GM12878 (cell line): ENCODE measurements at regions not wholly inside any gene's neighbourhood (a gene's known extent, or its start where the extent isn't known, plus 50 kb on each side); places are given as distances from the start of the nearest gene placed in this dataset.

Source experiments
- ASH2L ChIP-seq: fragments of 300-600, 200-600 bp; sonication (generic); IDR thresholded peaks from 2 replicates; pipeline ENCODE4 v1.6.1; 2017; ENCODE audit warnings: low read depth, mild to moderate bottlenecking, borderline replicate concordance
- CTCF ChIP-seq, 3 experiments: IDR thresholded peaks in 2 of 3; conservative IDR thresholded peaks in 1 of 3; 2 replicates each; pipeline ENCODE4 v1.5.1; 2011; ENCODE audit warnings: low read depth in 3 of 3, low read length in 3 of 3, mild to moderate bottlenecking in 3 of 3, control low read depth in 2 of 3, moderate library complexity in 2 of 3, inconsistent platforms in 1 of 3, mixed read lengths in 1 of 3; ENCODE audit not compliant: control insufficient read depth in 2 of 3, insufficient read depth in 1 of 3; ENCODE audit errors: extremely low read depth in 1 of 3
- ETV6 ChIP-seq, 2 experiments: fragments of 450-650 bp in 1 of 2; IDR thresholded peaks in 1 of 2; conservative IDR thresholded peaks in 1 of 2; 2 replicates each; pipeline ENCODE4 v1.6.1; 2014; ENCODE audit warnings: antibody characterized with exemption in 1 of 2, borderline replicate concordance in 1 of 2, low read depth in 1 of 2, mild to moderate bottlenecking in 1 of 2, moderate library complexity in 1 of 2
- EZH2 ChIP-seq: IDR thresholded peaks from 2 replicates; pipeline ENCODE4 v1.6.1; 2012; ENCODE audit warnings: low read depth, mild to moderate bottlenecking, control low read depth, inconsistent platforms, low read length, borderline replicate concordance; ENCODE audit not compliant: control insufficient read depth
- IRF3 ChIP-seq: fragments of 450-650 bp; IDR thresholded peaks from 2 replicates; pipeline ENCODE4 v1.6.1; 2014; ENCODE audit warnings: mild to moderate bottlenecking
- JUND ChIP-seq: IDR thresholded peaks from 2 replicates; pipeline ENCODE4 v1.6.1; 2012; ENCODE audit warnings: low read depth, mild to moderate bottlenecking, low read length, improper control_type of control experiment, moderate library complexity
- MEF2B ChIP-seq: fragments of 450-650 bp; IDR thresholded peaks from 2 replicates; pipeline ENCODE4 v1.6.1; 2018; ENCODE audit warnings: mild to moderate bottlenecking, moderate library complexity; ENCODE audit not compliant: partially characterized antibody, poor library complexity, severe bottlenecking
- MYC ChIP-seq: IDR thresholded peaks from 2 replicates; pipeline ENCODE4 v1.6.1; 2011; ENCODE audit warnings: mild to moderate bottlenecking, low read length, moderate library complexity, inconsistent platforms; ENCODE audit not compliant: insufficient read depth, insufficient replicate concordance, insufficient read length, severe bottlenecking
- NFIC ChIP-seq: IDR thresholded peaks from 2 replicates; pipeline ENCODE4 v1.6.1; 2012; ENCODE audit warnings: low read depth, mild to moderate bottlenecking, inconsistent platforms, low read length, moderate library complexity
- RBBP5 ChIP-seq: fragments of 200-600 bp; sonication (generic); conservative IDR thresholded peaks from 2 replicates; pipeline ENCODE4 v1.6.1; 2016
- YY1 ChIP-seq: IDR thresholded peaks from 2 replicates; pipeline ENCODE4 v1.6.1; 2011; ENCODE audit warnings: low read depth, mild to moderate bottlenecking, low read length
- ZNF207 ChIP-seq: fragments of 450-650 bp; IDR thresholded peaks from 2 replicates; pipeline ENCODE4 v1.6.1; 2014; ENCODE audit warnings: antibody characterized with exemption, mild to moderate bottlenecking, borderline replicate concordance
- ZNF274 ChIP-seq: IDR thresholded peaks from one replicate; pipeline ENCODE4 v1.8.0; 2011; ENCODE audit not compliant: insufficient read length, insufficient read depth
- TF ChIP-seq, protein P1 (sequence below): IDR thresholded peaks from 2 replicates; pipeline ENCODE4 v1.6.1; 2012; ENCODE audit warnings: mild to moderate bottlenecking, low read depth, low read length
- TF ChIP-seq, protein P2 (sequence below): fragments of 150-350 bp; IDR thresholded peaks from 2 replicates; pipeline ENCODE4 v1.6.1; 2016; ENCODE audit warnings: low read depth, low read length
- TF ChIP-seq, protein P3 (sequence below): IDR thresholded peaks from 2 replicates; pipeline ENCODE4 v1.6.1; 2012; ENCODE audit warnings: low read depth, low read length, improper control_type of control experiment

DNA sequence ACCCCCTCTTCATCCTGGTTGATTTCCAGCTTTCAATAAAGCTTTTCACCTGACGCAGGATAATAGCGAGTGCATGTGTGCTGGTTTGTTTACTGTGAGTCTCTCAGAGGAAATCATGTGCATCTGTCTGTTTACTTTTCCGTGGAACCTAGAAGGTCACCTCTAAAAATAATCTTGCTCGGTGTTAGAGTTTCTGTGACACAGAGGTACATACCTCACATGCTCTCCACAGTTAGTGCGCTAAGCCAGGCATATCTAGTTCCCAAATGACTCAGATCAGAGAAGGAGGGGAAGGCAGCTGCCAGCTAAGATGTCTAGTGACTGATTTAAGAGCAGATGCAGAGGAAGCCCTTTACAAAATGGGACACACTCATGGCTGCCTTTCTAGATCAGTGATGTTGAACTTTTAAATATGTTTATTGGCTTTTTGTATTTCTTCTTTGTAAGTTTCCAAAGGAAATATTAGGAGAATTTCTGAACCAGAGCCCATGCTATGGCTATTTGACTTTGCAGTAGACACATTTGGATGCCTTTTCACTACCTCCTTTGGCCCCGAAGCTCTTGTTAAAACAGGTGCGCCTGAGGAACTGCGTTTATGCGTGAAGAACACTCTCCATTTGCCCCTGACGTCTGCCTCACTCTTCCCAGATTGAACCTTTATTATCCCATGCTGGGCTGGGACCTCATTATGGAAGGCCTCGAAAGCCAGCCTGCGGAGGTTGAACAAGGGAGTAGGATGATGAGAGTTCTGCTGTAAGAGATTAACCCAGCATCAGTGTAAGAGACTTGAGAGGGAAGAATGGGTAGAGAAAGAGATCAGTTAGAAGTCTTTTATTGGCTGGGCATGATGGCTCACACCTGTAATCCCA, 145.6 kb downstream of the FAM161A start (continued):
- TF ChIP-seq, protein P1, sequence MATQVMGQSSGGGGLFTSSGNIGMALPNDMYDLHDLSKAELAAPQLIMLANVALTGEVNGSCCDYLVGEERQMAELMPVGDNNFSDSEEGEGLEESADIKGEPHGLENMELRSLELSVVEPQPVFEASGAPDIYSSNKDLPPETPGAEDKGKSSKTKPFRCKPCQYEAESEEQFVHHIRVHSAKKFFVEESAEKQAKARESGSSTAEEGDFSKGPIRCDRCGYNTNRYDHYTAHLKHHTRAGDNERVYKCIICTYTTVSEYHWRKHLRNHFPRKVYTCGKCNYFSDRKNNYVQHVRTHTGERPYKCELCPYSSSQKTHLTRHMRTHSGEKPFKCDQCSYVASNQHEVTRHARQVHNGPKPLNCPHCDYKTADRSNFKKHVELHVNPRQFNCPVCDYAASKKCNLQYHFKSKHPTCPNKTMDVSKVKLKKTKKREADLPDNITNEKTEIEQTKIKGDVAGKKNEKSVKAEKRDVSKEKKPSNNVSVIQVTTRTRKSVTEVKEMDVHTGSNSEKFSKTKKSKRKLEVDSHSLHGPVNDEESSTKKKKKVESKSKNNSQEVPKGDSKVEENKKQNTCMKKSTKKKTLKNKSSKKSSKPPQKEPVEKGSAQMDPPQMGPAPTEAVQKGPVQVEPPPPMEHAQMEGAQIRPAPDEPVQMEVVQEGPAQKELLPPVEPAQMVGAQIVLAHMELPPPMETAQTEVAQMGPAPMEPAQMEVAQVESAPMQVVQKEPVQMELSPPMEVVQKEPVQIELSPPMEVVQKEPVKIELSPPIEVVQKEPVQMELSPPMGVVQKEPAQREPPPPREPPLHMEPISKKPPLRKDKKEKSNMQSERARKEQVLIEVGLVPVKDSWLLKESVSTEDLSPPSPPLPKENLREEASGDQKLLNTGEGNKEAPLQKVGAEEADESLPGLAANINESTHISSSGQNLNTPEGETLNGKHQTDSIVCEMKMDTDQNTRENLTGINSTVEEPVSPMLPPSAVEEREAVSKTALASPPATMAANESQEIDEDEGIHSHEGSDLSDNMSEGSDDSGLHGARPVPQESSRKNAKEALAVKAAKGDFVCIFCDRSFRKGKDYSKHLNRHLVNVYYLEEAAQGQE, result no peak
- TF ChIP-seq JUND, result peak; percentile 91; the same call in 1 of the 2 replicates
- peak in 1 of 2 experiments; percentile 90; a peak in 2 of 4 replicates for TF ChIP-seq ETV6 (conservative IDR thresholded peaks at IDR 0.05 in 1 of 2, IDR thresholded peaks at IDR 0.05 in 1 of 2; ENCODE audit: borderline replicate concordance in 1 of 2, low read depth in 1 of 2)
- no peak for TF ChIP-seq ZNF207
- no peak for TF ChIP-seq IRF3
- TF ChIP-seq ZNF274, result no peak
- no peak for TF ChIP-seq MYC
- TF ChIP-seq, protein P2, sequence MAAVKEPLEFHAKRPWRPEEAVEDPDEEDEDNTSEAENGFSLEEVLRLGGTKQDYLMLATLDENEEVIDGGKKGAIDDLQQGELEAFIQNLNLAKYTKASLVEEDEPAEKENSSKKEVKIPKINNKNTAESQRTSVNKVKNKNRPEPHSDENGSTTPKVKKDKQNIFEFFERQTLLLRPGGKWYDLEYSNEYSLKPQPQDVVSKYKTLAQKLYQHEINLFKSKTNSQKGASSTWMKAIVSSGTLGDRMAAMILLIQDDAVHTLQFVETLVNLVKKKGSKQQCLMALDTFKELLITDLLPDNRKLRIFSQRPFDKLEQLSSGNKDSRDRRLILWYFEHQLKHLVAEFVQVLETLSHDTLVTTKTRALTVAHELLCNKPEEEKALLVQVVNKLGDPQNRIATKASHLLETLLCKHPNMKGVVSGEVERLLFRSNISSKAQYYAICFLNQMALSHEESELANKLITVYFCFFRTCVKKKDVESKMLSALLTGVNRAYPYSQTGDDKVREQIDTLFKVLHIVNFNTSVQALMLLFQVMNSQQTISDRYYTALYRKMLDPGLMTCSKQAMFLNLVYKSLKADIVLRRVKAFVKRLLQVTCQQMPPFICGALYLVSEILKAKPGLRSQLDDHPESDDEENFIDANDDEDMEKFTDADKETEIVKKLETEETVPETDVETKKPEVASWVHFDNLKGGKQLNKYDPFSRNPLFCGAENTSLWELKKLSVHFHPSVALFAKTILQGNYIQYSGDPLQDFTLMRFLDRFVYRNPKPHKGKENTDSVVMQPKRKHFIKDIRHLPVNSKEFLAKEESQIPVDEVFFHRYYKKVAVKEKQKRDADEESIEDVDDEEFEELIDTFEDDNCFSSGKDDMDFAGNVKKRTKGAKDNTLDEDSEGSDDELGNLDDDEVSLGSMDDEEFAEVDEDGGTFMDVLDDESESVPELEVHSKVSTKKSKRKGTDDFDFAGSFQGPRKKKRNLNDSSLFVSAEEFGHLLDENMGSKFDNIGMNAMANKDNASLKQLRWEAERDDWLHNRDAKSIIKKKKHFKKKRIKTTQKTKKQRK, result no peak
- TF ChIP-seq CTCF (IDR thresholded peaks at IDR 0.05 in 2 of 3, conservative IDR thresholded peaks at IDR 0.05 in 1 of 3; ENCODE audit: control insufficient read depth in 2 of 3, extremely low read depth in 1 of 3, insufficient read depth in 1 of 3, low read depth in 3 of 3, low read length in 3 of 3), result no peak
- no peak for TF ChIP-seq EZH2
- TF ChIP-seq, protein P3, sequence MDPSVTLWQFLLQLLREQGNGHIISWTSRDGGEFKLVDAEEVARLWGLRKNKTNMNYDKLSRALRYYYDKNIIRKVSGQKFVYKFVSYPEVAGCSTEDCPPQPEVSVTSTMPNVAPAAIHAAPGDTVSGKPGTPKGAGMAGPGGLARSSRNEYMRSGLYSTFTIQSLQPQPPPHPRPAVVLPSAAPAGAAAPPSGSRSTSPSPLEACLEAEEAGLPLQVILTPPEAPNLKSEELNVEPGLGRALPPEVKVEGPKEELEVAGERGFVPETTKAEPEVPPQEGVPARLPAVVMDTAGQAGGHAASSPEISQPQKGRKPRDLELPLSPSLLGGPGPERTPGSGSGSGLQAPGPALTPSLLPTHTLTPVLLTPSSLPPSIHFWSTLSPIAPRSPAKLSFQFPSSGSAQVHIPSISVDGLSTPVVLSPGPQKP, result no peak
- peak; percentile 77 for TF ChIP-seq NFIC
- TF ChIP-seq MEF2B, result peak; percentile 75
- peak; percentile 87 for TF ChIP-seq YY1
- no peak; the same call in 1 of the 2 replicates for TF ChIP-seq RBBP5
- peak; percentile 71; the same call in 1 of the 2 replicates for TF ChIP-seq ASH2L
